Smooth muscle cell (in vitro differentiated cells): ENCODE measurements at regions not wholly inside any gene's neighbourhood (a gene's known extent, or its start where the extent isn't known, plus 50 kb on each side); places are given as distances from the start of the nearest gene placed in this dataset.

ENCODE experiments used
- DNase-seq: peaks from one replicate; lab custom pipeline; 2025; ENCODE audit not compliant: unreplicated experiment; lab: John Stamatoyannopoulos, UW
- H2AFZ ChIP-seq: fragments of 200-600 bp; sonication (generic); 2 replicates; pipeline ENCODE4 v1.6.0; 2016; ENCODE audit warnings: antibody characterized with exemption, low read depth, mild to moderate bottlenecking
- H3F3A ChIP-seq: fragments of 200-600 bp; sonication (generic); 2 replicates; pipeline ENCODE4 v1.6.0; 2017; ENCODE audit warnings: antibody characterized with exemption, low read depth
- H3K27ac ChIP-seq: fragments of 200-600 bp; sonication (generic); 2 replicates; pipeline ENCODE4 v1.5.1; 2016; ENCODE audit warnings: low read depth, mild to moderate bottlenecking
- H3K27me3 ChIP-seq: fragments of 200-600 bp; sonication (generic); 2 replicates; pipeline ENCODE4 v1.6.1; 2016; ENCODE audit warnings: low read depth, mild to moderate bottlenecking
- H3K36me3 ChIP-seq: fragments of 200-600 bp; sonication (generic); 2 replicates; pipeline ENCODE4 v1.5.1; 2016; ENCODE audit warnings: low read depth
- H3K4me1 ChIP-seq: fragments of 200-600 bp; sonication (generic); 2 replicates; pipeline ENCODE4 v1.5.1; 2016; ENCODE audit warnings: low read depth
- H3K4me2 ChIP-seq: fragments of 200-600 bp; sonication (generic); 2 replicates; pipeline ENCODE4 v1.6.0; 2016; ENCODE audit warnings: mild to moderate bottlenecking
- H3K4me3 ChIP-seq: fragments of 200-600 bp; sonication (generic); 2 replicates; pipeline ENCODE4 v1.5.1; 2016; ENCODE audit warnings: mild to moderate bottlenecking
- H3K79me2 ChIP-seq: fragments of 200-600 bp; sonication (generic); 2 replicates; pipeline ENCODE4 v1.6.0; 2016; ENCODE audit warnings: low read depth, mild to moderate bottlenecking
- H3K9ac ChIP-seq: fragments of 200-600 bp; sonication (generic); 2 replicates; pipeline ENCODE4 v1.6.0; 2016; ENCODE audit warnings: low read depth
- H3K9me3 ChIP-seq: fragments of 200-600 bp; sonication (generic); replicated peaks from 2 replicates; pipeline ENCODE4 v1.5.1; 2016; ENCODE audit warnings: low read depth
- H4K20me1 ChIP-seq: fragments of 200-600 bp; sonication (generic); 2 replicates; pipeline ENCODE4 v1.6.0; 2016; ENCODE audit warnings: low read depth
- WGBS: methylation state at CpG from one replicate; pipeline ENCODE4 v1.1.7; 2016; ENCODE audit warnings: low lambda C conversion rate; 5-methylcytosine and 5-hydroxymethylcytosine counted together
- TF ChIP-seq, protein P1 (sequence below): fragments of 200-600 bp; sonication (generic); IDR thresholded peaks from 2 replicates; pipeline ENCODE4 v1.5.1; 2017; ENCODE audit warnings: borderline replicate concordance, mild to moderate bottlenecking, antibody characterized with exemption; ENCODE audit not compliant: insufficient read depth, poor library complexity, severe bottlenecking

DNA sequence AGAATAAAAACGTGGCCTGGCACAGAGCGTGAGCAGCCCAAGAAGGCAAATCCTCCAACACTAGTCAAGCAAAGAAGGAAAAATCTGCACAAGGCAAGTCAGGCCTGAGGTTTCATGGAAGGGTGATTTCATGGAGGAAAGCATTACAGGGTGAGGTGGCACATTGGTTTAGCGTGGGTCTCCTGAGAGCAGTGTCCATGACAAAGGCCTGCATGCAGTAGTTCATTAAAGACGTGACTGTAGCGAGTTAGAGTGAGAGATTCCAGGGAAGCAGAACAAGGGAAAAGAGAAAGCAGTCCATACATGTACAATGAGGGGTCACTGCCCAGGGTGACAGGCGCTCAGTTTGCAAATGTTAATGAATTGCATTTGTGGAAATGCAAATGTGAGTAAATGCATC lies 285.0 kb upstream of the ERCC4 start:
- Histone ChIP-seq H3K4me2 (no peak overlapping the region), H3F3A (no peaks in the 10 kb centered on the region), H3K79me2 (no peaks in the 10 kb centered on the region), H3K4me3 (no peak overlapping the region), H3K4me1 (no peaks in the 10 kb centered on the region), H4K20me1 (no peaks in the 10 kb centered on the region), H3K9me3 (no peaks in the 10 kb centered on the region), H3K9ac (no peak overlapping the region), H3K27ac (no peak overlapping the region), H3K27me3 (no peaks in the 10 kb centered on the region), H3K36me3 (no peaks in the 10 kb centered on the region), H2AFZ (no peak overlapping the region)
- WGBS: 97% methylated on average over 6 of the region's 6 CpGs
- TF ChIP-seq, protein P1, sequence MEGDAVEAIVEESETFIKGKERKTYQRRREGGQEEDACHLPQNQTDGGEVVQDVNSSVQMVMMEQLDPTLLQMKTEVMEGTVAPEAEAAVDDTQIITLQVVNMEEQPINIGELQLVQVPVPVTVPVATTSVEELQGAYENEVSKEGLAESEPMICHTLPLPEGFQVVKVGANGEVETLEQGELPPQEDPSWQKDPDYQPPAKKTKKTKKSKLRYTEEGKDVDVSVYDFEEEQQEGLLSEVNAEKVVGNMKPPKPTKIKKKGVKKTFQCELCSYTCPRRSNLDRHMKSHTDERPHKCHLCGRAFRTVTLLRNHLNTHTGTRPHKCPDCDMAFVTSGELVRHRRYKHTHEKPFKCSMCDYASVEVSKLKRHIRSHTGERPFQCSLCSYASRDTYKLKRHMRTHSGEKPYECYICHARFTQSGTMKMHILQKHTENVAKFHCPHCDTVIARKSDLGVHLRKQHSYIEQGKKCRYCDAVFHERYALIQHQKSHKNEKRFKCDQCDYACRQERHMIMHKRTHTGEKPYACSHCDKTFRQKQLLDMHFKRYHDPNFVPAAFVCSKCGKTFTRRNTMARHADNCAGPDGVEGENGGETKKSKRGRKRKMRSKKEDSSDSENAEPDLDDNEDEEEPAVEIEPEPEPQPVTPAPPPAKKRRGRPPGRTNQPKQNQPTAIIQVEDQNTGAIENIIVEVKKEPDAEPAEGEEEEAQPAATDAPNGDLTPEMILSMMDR: no peak
- DNase-seq: no peak

DNA sequence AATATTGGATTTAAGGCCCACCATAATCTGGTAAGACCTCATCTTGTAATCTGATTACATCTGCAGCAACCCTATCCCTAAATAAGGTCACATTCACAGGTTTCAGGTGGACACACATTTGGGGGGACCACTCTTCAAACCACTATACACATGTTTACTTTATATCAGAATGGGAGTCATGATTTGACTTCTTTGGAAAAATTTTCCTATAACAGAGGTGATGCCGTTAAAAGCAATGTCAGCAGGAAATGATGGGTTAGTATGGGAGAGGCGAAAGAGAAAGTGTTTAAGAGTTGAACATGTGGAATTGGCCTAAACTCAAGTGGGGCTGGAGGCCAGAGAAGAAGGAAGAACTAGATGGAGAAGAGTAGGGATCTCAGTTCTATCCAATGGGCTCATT lies 281.7 kb upstream of the ERCC4 start:
- no peak overlapping the region for H3K9ac ChIP-seq
- no peaks in the 10 kb centered on the region for H3K27me3 ChIP-seq
- H3K9me3 ChIP-seq: no peaks in the 10 kb centered on the region
- H3K79me2 ChIP-seq: no peaks in the 10 kb centered on the region
- no peak for DNase-seq
- H3K4me3 ChIP-seq: no peak overlapping the region
- no peak overlapping the region for H3K4me2 ChIP-seq
- WGBS: 98% methylated on average over 2 of the region's 2 CpGs
- no peaks in the 10 kb centered on the region for H3F3A ChIP-seq
- H3K36me3 ChIP-seq: no peaks in the 10 kb centered on the region
- TF ChIP-seq, protein P1: no peak
- H3K27ac ChIP-seq: no peak overlapping the region
- no peaks in the 10 kb centered on the region for H3K4me1 ChIP-seq
- no peak overlapping the region for H2AFZ ChIP-seq
- no peaks in the 10 kb centered on the region for H4K20me1 ChIP-seq

DNA sequence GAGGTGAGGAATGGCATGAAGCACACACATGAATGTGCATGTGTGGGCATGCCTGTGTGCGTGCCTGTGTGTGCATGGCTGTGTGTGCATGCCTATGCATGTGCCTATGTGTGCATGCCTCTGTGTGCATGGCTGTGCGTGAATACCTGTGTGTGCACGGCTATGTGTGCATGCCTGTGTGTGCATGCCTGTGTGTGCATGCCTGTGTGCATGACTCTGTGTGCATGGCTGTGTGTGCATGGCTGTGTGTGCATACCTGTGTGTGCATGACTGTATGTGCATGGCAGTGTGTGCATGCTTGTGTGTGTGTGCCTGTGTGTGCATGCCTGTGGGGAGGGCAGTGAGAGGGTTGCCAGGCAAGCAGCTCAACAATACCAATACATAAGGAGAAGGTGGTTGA lies 276.5 kb upstream of the ERCC4 start:
- Histone ChIP-seq H3F3A (no peaks in the 10 kb centered on the region), H3K4me3 (no peak overlapping the region), H3K36me3 (no peaks in the 10 kb centered on the region), H2AFZ (no peak overlapping the region), H3K9me3 (no peaks in the 10 kb centered on the region), H3K27me3 (no peaks in the 10 kb centered on the region), H4K20me1 (no peaks in the 10 kb centered on the region), H3K4me2 (no peak overlapping the region), H3K27ac (no peak overlapping the region), H3K79me2 (no peaks in the 10 kb centered on the region), H3K9ac (no peak overlapping the region), H3K4me1 (no peaks in the 10 kb centered on the region)
- 92% methylated on average over 3 of the region's 3 CpGs for WGBS
- TF ChIP-seq, protein P1: no peak
- no peak for DNase-seq

DNA sequence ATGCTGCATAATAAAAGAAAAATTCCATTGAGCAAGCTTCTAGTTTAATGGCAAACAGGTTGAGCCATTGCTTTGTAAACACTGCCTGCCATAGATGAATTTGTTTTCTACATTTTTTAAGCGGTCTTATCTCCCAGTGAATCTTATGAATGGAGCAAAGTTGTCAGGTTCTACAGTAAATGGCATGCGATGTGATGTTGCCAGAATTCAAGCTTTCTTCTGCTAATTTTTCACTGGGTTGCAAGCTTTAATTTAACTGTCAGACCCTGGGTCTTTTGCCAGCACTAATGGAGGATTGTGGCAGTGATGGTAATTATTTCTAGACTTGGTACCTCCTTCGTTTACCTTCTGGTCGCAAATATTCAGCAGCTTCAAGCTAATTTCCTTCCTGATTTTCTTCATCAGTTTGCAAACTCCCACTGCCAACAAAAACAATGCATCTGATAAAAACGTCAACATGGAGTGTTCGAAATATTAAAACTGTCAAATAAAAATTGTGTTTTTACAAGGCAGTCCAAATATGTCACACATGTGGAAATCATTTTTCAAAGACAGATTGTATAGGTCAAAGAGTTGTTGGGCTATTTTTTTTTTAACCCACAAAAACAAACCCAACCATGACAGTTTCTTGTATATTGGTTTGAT lies 274.2 kb upstream of the ERCC4 start:
- no peaks in the 10 kb centered on the region for H3K27me3 ChIP-seq
- DNase-seq: no peak
- H4K20me1 ChIP-seq: no peaks in the 10 kb centered on the region
- no peak overlapping the region for H2AFZ ChIP-seq
- no peak overlapping the region for H3K4me3 ChIP-seq
- no peaks in the 10 kb centered on the region for H3K9me3 ChIP-seq
- H3K36me3 ChIP-seq: no peaks in the 10 kb centered on the region
- no peak overlapping the region for H3K4me2 ChIP-seq
- TF ChIP-seq, protein P1: no peak
- WGBS: 61% methylated on average over 6 of the region's 6 CpGs
- no peaks in the 10 kb centered on the region for H3F3A ChIP-seq
- H3K27ac ChIP-seq: no peak overlapping the region
- H3K9ac ChIP-seq: no peak overlapping the region
- H3K4me1 ChIP-seq: no peaks in the 10 kb centered on the region
- no peaks in the 10 kb centered on the region for H3K79me2 ChIP-seq
